GM12872 (cell line): ENCODE measurements at regions not wholly inside any gene's neighbourhood (a gene's known extent, or its start where the extent isn't known, plus 50 kb on each side); places are given as distances from the start of the nearest gene placed in this dataset.

Source experiments
- CTCF ChIP-seq: IDR thresholded peaks from 3 replicates; pipeline ENCODE4 v1.5.1; 2011; ENCODE audit warnings: low read depth, mild to moderate bottlenecking, low read length, moderate library complexity; ENCODE audit not compliant: insufficient read depth

- TF ChIP-seq CTCF = peak; percentile 53; the same call in 2 of the 3 replicates
These were observed 66.1 kb upstream of the NXPH2 start for GRCh38 chr2:138846216-138846821.

- TF ChIP-seq CTCF = no peak
These were observed 62.2 kb upstream of the NXPH2 start for GRCh38 chr2:138842341-138842740.

- no peak for TF ChIP-seq CTCF
These were observed 61.3 kb upstream of the NXPH2 start for GRCh38 chr2:138841459-138841858.

GRCh38 chr2:138838851-138839620 lies 58.8 kb upstream of the NXPH2 start:
- no peak for TF ChIP-seq CTCF

- no peak for TF ChIP-seq CTCF
These were observed 51.5 kb upstream of the NXPH2 start for GRCh38 chr2:138831691-138832090.

GRCh38 chr2:138831154-138831553 lies 51.0 kb upstream of the NXPH2 start:
- TF ChIP-seq CTCF = no peak

GRCh38 chr2:138830547-138830946 lies 50.4 kb upstream of the NXPH2 start:
- no peak for TF ChIP-seq CTCF
